ENCODE measurements at regions not wholly inside any gene's neighbourhood (a gene's known extent, or its start where the extent isn't known, plus 50 kb on each side); places are given as distances from the start of the nearest gene placed in this dataset.
A peak's percentile ranks its signal among the peaks of the same experiment; 100 is the strongest.

- POLR2A ChIA-PET = no interaction called here
- Mint-ChIP-seq H3K27ac (no peak overlapping the region), H3K9me3 (no peaks in the 10 kb centered on the region), H3K4me3 (no peak overlapping the region), H3K4me1 (ENCODE audit: low read depth) (no peaks in the 10 kb centered on the region), H3K27me3 (no peaks in the 10 kb centered on the region), H3K36me3 (ENCODE audit: low read depth) (no peaks in the 10 kb centered on the region)
- ATAC-seq (no peak), DNase-seq (no peak)
- intact Hi-C loops (cut with micrococcal nuclease) = no loop called here
- CTCF ChIA-PET = interaction anchor here (0.6 kb wide), 1 partner anchor 34 kb away, joined by 3 read pairs; no protein-coding TSS in a partner anchor
- no peak for TF ChIP-seq CTCF (IDR thresholded peaks at IDR 0.05)
Measured at GRCh38 chrX:4314586-4314985, 601.1 kb upstream of the PRKX start.

GRCh38 chrX:4277122-4277521, 563.7 kb upstream of the PRKX start:
- ChIA-PET POLR2A (no interaction called here), CTCF (no interaction called here)
- no peak for ATAC-seq
- H3K4me3 Mint-ChIP-seq = no peak overlapping the region
- intact Hi-C loops (cut with micrococcal nuclease) = no loop called here
- no peaks in the 10 kb centered on the region for H3K36me3 Mint-ChIP-seq (ENCODE audit: low read depth)
- no peaks in the 10 kb centered on the region for H3K9me3 Mint-ChIP-seq
- H3K27me3 Mint-ChIP-seq = no peaks in the 10 kb centered on the region
- no peak overlapping the region for H3K27ac Mint-ChIP-seq
- no peak for DNase-seq
- TF ChIP-seq CTCF (IDR thresholded peaks at IDR 0.05) = no peak
- no peaks in the 10 kb centered on the region for H3K4me1 Mint-ChIP-seq (ENCODE audit: low read depth)

GRCh38 chrX:4268676-4269075, 555.2 kb upstream of the PRKX start:
- no peak for TF ChIP-seq CTCF (IDR thresholded peaks at IDR 0.05)
- no peaks in the 10 kb centered on the region for H3K4me1 Mint-ChIP-seq (ENCODE audit: low read depth)
- H3K4me3 Mint-ChIP-seq = no peak overlapping the region
- POLR2A ChIA-PET = no interaction called here
- DNase-seq (no peak), ATAC-seq (no peak)
- H3K36me3 Mint-ChIP-seq (ENCODE audit: low read depth) = no peaks in the 10 kb centered on the region
- no peak overlapping the region for H3K27ac Mint-ChIP-seq
- H3K9me3 Mint-ChIP-seq = no peaks in the 10 kb centered on the region
- intact Hi-C loops (cut with micrococcal nuclease) = no loop called here
- no peaks in the 10 kb centered on the region for H3K27me3 Mint-ChIP-seq
- CTCF ChIA-PET = no interaction called here

- DNase-seq (no peak), ATAC-seq (no peak)
- ChIA-PET POLR2A (no interaction called here), CTCF (interaction anchor here (0.8 kb wide), 1 partner anchor 302 kb away, joined by 3 read pairs; no protein-coding TSS in a partner anchor)
- H3K4me3 Mint-ChIP-seq = no peak overlapping the region
- TF ChIP-seq CTCF (IDR thresholded peaks at IDR 0.05) = no peak
- H3K27me3 Mint-ChIP-seq = no peaks in the 10 kb centered on the region
- H3K4me1 Mint-ChIP-seq (ENCODE audit: low read depth) = no peaks in the 10 kb centered on the region
- no peak overlapping the region for H3K27ac Mint-ChIP-seq
- no peaks in the 10 kb centered on the region for H3K36me3 Mint-ChIP-seq (ENCODE audit: low read depth)
- no peaks in the 10 kb centered on the region for H3K9me3 Mint-ChIP-seq
- intact Hi-C loops (cut with micrococcal nuclease) = no loop called here
Measured at GRCh38 chrX:4265036-4265435, 551.6 kb upstream of the PRKX start.

- no peak for TF ChIP-seq CTCF (IDR thresholded peaks at IDR 0.05)
- Mint-ChIP-seq H3K4me1 (ENCODE audit: low read depth) (no peaks in the 10 kb centered on the region), H3K4me3 (no peak overlapping the region), H3K27me3 (no peaks in the 10 kb centered on the region), H3K27ac (no peak overlapping the region), H3K9me3 (no peaks in the 10 kb centered on the region), H3K36me3 (ENCODE audit: low read depth) (no peaks in the 10 kb centered on the region)
- intact Hi-C loops (cut with micrococcal nuclease) = no loop called here
- ATAC-seq (no peak), DNase-seq (peak; percentile 4)
- CTCF ChIA-PET = no interaction called here
- POLR2A ChIA-PET = no interaction called here
Measured at GRCh38 chrX:4263030-4263803, 549.8 kb upstream of the PRKX start.
